Breast epithelium (tissue), 3 donors: ENCODE measurements at regions not wholly inside any gene's neighbourhood (a gene's known extent, or its start where the extent isn't known, plus 50 kb on each side); places are given as distances from the start of the nearest gene placed in this dataset.

Experiments
- CTCF ChIP-seq, 3 donors: fragments of 450-650 bp; IDR thresholded peaks; one replicate each; pipeline ENCODE4 v1.5.1; 2016 to 2017; ENCODE audit warnings: antibody characterized with exemption in 3 of 3, mild to moderate bottlenecking in 3 of 3, moderate library complexity in 3 of 3
- POLR2A ChIP-seq: fragments of 450-650 bp; IDR thresholded peaks from one replicate; pipeline ENCODE4 v1.6.1; 2016; ENCODE audit warnings: antibody characterized with exemption, mild to moderate bottlenecking, moderate library complexity
- POLR2AphosphoS5 ChIP-seq, 3 donors: sonication (generic); formaldehyde crosslinking; IDR thresholded peaks; one replicate each; pipeline ENCODE4 v1.6.1; 2017; ENCODE audit warnings: antibody characterized with exemption in 3 of 3

- TF ChIP-seq CTCF (IDR thresholded peaks at IDR 0.05) (no peak), POLR2AphosphoS5 (IDR thresholded peaks at IDR 0.05) (no peak), POLR2A (no peak)
These were observed 130.5 kb upstream of the FOXN2 start for GRCh38 chr2:48183991-48184390.
